ENCODE measurements at regions not wholly inside any gene's neighbourhood (a gene's known extent, or its start where the extent isn't known, plus 50 kb on each side); places are given as distances from the start of the nearest gene placed in this dataset.

- Histone ChIP-seq H3K27ac (no peak overlapping the region), H3K36me3 (no peaks in the 10 kb centered on the region), H3K4me3 (no peak overlapping the region), H3K27me3 (replicated peaks; ENCODE audit: insufficient read depth) (no peaks in the 10 kb centered on the region), H3K4me1 (replicated peaks) (no peaks in the 10 kb centered on the region), H3K9me3 (no peaks in the 10 kb centered on the region)
- no peak for DNase-seq (ENCODE audit: low spot score)
- TF ChIP-seq POLR2A (IDR thresholded peaks at IDR 0.05) (no peak), CTCF (IDR thresholded peaks at IDR 0.05) (no peak), POLR2AphosphoS5 (IDR thresholded peaks at IDR 0.05) (no peak)
- 88% methylated on average over 4 of the region's 4 CpGs for WGBS
- intact Hi-C loops (cut with DNase I), result no loop called here
Observed at GRCh38 chr10:71007516-71007915, 119.2 kb upstream of the PCBD1 start.

- no peak for DNase-seq (ENCODE audit: low spot score)
- H3K36me3 ChIP-seq, result no peaks in the 10 kb centered on the region
- no peaks in the 10 kb centered on the region for H3K4me1 ChIP-seq (replicated peaks)
- H3K27ac ChIP-seq, result no peak overlapping the region
- no peak for TF ChIP-seq POLR2AphosphoS5 (IDR thresholded peaks at IDR 0.05)
- no peak for TF ChIP-seq CTCF (IDR thresholded peaks at IDR 0.05)
- no peak for TF ChIP-seq POLR2A (IDR thresholded peaks at IDR 0.05)
- no peaks in the 10 kb centered on the region for H3K27me3 ChIP-seq (replicated peaks; ENCODE audit: insufficient read depth)
- H3K9me3 ChIP-seq, result no peaks in the 10 kb centered on the region
- H3K4me3 ChIP-seq, result no peak overlapping the region
- intact Hi-C loops (cut with DNase I), result no loop called here
- 90% methylated on average over 11 of the region's 11 CpGs for WGBS
Observed at GRCh38 chr10:71008150-71008549, 119.8 kb upstream of the PCBD1 start.

GRCh38 chr10:71009126-71009525, 120.8 kb upstream of the PCBD1 start:
- H3K36me3 ChIP-seq, result no peaks in the 10 kb centered on the region
- H3K9me3 ChIP-seq, result no peaks in the 10 kb centered on the region
- H3K27me3 ChIP-seq (replicated peaks; ENCODE audit: insufficient read depth), result no peaks in the 10 kb centered on the region
- TF ChIP-seq POLR2A (IDR thresholded peaks at IDR 0.05), result no peak
- TF ChIP-seq POLR2AphosphoS5 (IDR thresholded peaks at IDR 0.05), result no peak
- no peak for TF ChIP-seq CTCF (IDR thresholded peaks at IDR 0.05)
- H3K4me3 ChIP-seq, result no peak overlapping the region
- H3K27ac ChIP-seq, result no peak overlapping the region
- H3K4me1 ChIP-seq (replicated peaks), result no peaks in the 10 kb centered on the region
- WGBS, result 71% methylated on average over 16 of the region's 16 CpGs
- no peak for DNase-seq (ENCODE audit: low spot score)
- intact Hi-C loops (cut with DNase I), result no loop called here

- DNase-seq (ENCODE audit: low spot score), result no peak
- H3K4me3 ChIP-seq, result no peak overlapping the region
- TF ChIP-seq CTCF (IDR thresholded peaks at IDR 0.05) (no peak), POLR2A (IDR thresholded peaks at IDR 0.05) (no peak), POLR2AphosphoS5 (IDR thresholded peaks at IDR 0.05) (no peak)
- intact Hi-C loops (cut with DNase I), result no loop called here
- WGBS, result 65% methylated on average over 4 of the region's 4 CpGs
- H3K36me3 ChIP-seq, result no peaks in the 10 kb centered on the region
- H3K9me3 ChIP-seq, result no peaks in the 10 kb centered on the region
- no peaks in the 10 kb centered on the region for H3K4me1 ChIP-seq (replicated peaks)
- H3K27ac ChIP-seq, result no peak overlapping the region
- no peaks in the 10 kb centered on the region for H3K27me3 ChIP-seq (replicated peaks; ENCODE audit: insufficient read depth)
Observed at GRCh38 chr10:71010730-71011129, 122.4 kb upstream of the PCBD1 start.

- Histone ChIP-seq H3K27me3 (replicated peaks; ENCODE audit: insufficient read depth) (no peaks in the 10 kb centered on the region), H3K4me1 (replicated peaks) (no peaks in the 10 kb centered on the region), H3K27ac (no peak overlapping the region), H3K36me3 (no peaks in the 10 kb centered on the region), H3K4me3 (no peak overlapping the region), H3K9me3 (no peaks in the 10 kb centered on the region)
- 89% methylated on average over 3 of the region's 3 CpGs for WGBS
- intact Hi-C loops (cut with DNase I), result no loop called here
- TF ChIP-seq CTCF (IDR thresholded peaks at IDR 0.05) (no peak), POLR2A (IDR thresholded peaks at IDR 0.05) (no peak), POLR2AphosphoS5 (IDR thresholded peaks at IDR 0.05) (no peak)
- DNase-seq (ENCODE audit: low spot score), result no peak
Observed at GRCh38 chr10:71011141-71011540, 122.8 kb upstream of the PCBD1 start.
